ENCODE measurements at regions not wholly inside any gene's neighbourhood (a gene's known extent, or its start where the extent isn't known, plus 50 kb on each side); places are given as distances from the start of the nearest gene placed in this dataset.
A peak's percentile ranks its signal among the peaks of the same experiment; 100 is the strongest.

DNA sequence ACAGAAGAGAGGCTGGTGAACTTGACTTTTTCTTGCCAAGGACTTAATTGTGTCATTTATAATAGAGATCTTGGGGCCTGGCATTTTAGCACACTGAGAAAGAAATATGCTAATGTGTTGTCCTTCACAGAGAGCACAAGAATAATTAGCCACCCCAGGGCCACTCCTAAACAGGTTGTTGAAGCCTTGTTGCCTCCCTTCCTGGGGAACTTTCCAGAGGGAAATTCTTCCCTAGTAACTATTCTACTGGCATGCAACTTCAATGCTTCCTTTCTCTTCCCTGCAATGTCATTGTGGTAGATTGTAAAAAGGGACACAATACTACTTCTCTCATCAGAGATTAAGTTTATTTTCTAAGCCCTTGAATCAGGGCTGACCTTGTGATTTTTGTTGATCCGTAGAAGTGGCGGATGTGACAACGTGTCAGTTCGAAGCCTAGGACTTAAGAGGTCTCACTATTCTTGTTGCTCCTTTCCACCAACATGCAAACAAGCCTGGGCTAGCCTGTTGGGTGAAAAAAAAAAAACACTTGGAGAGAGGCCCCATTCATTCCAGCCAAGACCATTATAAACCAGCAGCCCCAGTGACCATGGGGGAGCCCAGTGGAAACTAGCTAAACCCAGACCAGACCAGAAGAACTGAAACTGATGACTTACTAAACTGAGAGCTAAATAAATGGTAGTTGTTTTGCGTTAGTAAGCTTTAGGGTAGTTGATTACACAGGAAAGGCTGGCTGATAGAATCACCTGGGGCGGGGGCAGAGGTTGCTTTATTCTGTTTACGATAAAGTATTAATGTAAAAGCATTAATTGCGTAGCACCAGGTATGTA lies 287.2 kb downstream of the SHQ1 start:
- H2BK5ac ChIP-seq (ENCODE audit: low read depth, low read length, poor library complexity, severe bottlenecking): no peak overlapping the region
- H4K5ac ChIP-seq (ENCODE audit: low read depth, low read length): no peak overlapping the region
- ATAC-seq (ENCODE audit: low read depth) (no peak), DNase-seq (no peak)
- no peaks in the 10 kb centered on the region for H3K36me3 ChIP-seq (ENCODE audit: control insufficient read depth, insufficient read depth, low read length)
- H3K9me3 ChIP-seq (ENCODE audit: control insufficient read depth, insufficient read depth, low read length): peaks cover 3% of the 10 kb centered on the region
- H2BK15ac ChIP-seq (ENCODE audit: low read depth, low read length): no peak overlapping the region
- WGBS, 2 experiments (ENCODE audit: extremely low coverage in 2 of 2, insufficient read length in 1 of 2): 78% methylated on average over 4 of the region's 8 CpGs; no CpG with 5 or more reads in 1 of the 2 experiments
- H4K91ac ChIP-seq (ENCODE audit: insufficient read depth, low read depth, low read length): no peak overlapping the region
- H3K4me3 ChIP-seq (ENCODE audit: insufficient read depth, low read depth, low read length): no peak overlapping the region
- H2AK9ac ChIP-seq (replicated peaks; ENCODE audit: low read depth, low read length, poor library complexity): no peak overlapping the region
- no peaks in the 10 kb centered on the region for H3K79me1 ChIP-seq (ENCODE audit: low read depth in 1 of 2, low read length in 2 of 2)
- dilution Hi-C loops (cut with HindIII; ENCODE audit: low sequenced_read_pairs, unreplicated experiment): no loop called here
- no peak overlapping the region for H3K4ac ChIP-seq (ENCODE audit: low read depth, low read length)
- H3K27ac ChIP-seq (ENCODE audit: insufficient read depth, low read length): no peak overlapping the region
- H4K20me1 ChIP-seq (ENCODE audit: insufficient read depth, low read length): no peaks in the 10 kb centered on the region
- no peak overlapping the region for H3K56ac ChIP-seq (ENCODE audit: extremely low read depth, insufficient read depth, low read length)
- intact Hi-C loops (cut with micrococcal nuclease): no loop called here
- ChIA-PET POLR2A (ENCODE audit: unreplicated experiment) (no interaction called here), CTCF (no interaction called here)
- H3K4me2 ChIP-seq (ENCODE audit: low read depth, low read length): no peak overlapping the region
- H2AFZ ChIP-seq (replicated peaks; ENCODE audit: low read length, poor library complexity): peak overlapping the region; percentile 36
- H3K9ac ChIP-seq (ENCODE audit: low read depth, low read length): no peak overlapping the region
- in situ Hi-C loops (cut with MboI; ENCODE audit: low sequenced_read_pairs): no loop called here
- H2BK20ac ChIP-seq (ENCODE audit: low read depth, low read length): no peak overlapping the region
- no peaks in the 10 kb centered on the region for H3K4me1 ChIP-seq (ENCODE audit: control insufficient read depth, insufficient read depth, low read length)
- no peaks in the 10 kb centered on the region for H3K9me1 ChIP-seq (ENCODE audit: insufficient read depth, low read length)
- H3K18ac ChIP-seq (ENCODE audit: low read depth, low read length): no peak overlapping the region
- H2AK5ac ChIP-seq (ENCODE audit: low read depth, low read length): no peak overlapping the region
- H3K14ac ChIP-seq (replicated peaks; ENCODE audit: low read depth, low read length): no peak overlapping the region
- BruUV-seq (replicated peaks): no TSS peak
- no peaks in the 10 kb centered on the region; the same call in none of the 2 replicates for H3K27me3 ChIP-seq (ENCODE audit: control insufficient read depth, insufficient read depth, low read length)
- TF ChIP-seq MAZ (IDR thresholded peaks at IDR 0.05; ENCODE audit: borderline replicate concordance, low read depth, low read length) (no peak), FOS (IDR thresholded peaks at IDR 0.05; ENCODE audit: low read depth, low read length) (no peak), NFE2L2 (IDR thresholded peaks at IDR 0.05; ENCODE audit: low read depth, low read length) (no peak), RCOR1 (IDR thresholded peaks at IDR 0.05; ENCODE audit: insufficient replicate concordance, low read length) (no peak), POLR2A (IDR thresholded peaks at IDR 0.05; ENCODE audit: low read depth, low read length) (no peak), RAD21 (IDR thresholded peaks at IDR 0.05; ENCODE audit: low read length) (no peak), SMC3 (IDR thresholded peaks at IDR 0.05; ENCODE audit: low read depth, low read length) (no peak), BHLHE40 (IDR thresholded peaks at IDR 0.05; ENCODE audit: low read depth, low read length) (no peak), MAFK (IDR thresholded peaks at IDR 0.05; ENCODE audit: low read depth, low read length) (no peak), RFX5 (IDR thresholded peaks at IDR 0.05; ENCODE audit: low read depth, low read length) (no peak), CEBPB (IDR thresholded peaks at IDR 0.05; ENCODE audit: low read depth, low read length) (no peak)
- TF ChIP-seq, protein P1, sequence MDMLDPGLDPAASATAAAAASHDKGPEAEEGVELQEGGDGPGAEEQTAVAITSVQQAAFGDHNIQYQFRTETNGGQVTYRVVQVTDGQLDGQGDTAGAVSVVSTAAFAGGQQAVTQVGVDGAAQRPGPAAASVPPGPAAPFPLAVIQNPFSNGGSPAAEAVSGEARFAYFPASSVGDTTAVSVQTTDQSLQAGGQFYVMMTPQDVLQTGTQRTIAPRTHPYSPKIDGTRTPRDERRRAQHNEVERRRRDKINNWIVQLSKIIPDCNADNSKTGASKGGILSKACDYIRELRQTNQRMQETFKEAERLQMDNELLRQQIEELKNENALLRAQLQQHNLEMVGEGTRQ (IDR thresholded peaks at IDR 0.05; ENCODE audit: low read depth, low read length): no peak
- TF ChIP-seq, protein P2, sequence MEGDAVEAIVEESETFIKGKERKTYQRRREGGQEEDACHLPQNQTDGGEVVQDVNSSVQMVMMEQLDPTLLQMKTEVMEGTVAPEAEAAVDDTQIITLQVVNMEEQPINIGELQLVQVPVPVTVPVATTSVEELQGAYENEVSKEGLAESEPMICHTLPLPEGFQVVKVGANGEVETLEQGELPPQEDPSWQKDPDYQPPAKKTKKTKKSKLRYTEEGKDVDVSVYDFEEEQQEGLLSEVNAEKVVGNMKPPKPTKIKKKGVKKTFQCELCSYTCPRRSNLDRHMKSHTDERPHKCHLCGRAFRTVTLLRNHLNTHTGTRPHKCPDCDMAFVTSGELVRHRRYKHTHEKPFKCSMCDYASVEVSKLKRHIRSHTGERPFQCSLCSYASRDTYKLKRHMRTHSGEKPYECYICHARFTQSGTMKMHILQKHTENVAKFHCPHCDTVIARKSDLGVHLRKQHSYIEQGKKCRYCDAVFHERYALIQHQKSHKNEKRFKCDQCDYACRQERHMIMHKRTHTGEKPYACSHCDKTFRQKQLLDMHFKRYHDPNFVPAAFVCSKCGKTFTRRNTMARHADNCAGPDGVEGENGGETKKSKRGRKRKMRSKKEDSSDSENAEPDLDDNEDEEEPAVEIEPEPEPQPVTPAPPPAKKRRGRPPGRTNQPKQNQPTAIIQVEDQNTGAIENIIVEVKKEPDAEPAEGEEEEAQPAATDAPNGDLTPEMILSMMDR (conservative IDR thresholded peaks at IDR 0.05; ENCODE audit: low read depth, low read length): no peak
- TF ChIP-seq, protein P3, sequence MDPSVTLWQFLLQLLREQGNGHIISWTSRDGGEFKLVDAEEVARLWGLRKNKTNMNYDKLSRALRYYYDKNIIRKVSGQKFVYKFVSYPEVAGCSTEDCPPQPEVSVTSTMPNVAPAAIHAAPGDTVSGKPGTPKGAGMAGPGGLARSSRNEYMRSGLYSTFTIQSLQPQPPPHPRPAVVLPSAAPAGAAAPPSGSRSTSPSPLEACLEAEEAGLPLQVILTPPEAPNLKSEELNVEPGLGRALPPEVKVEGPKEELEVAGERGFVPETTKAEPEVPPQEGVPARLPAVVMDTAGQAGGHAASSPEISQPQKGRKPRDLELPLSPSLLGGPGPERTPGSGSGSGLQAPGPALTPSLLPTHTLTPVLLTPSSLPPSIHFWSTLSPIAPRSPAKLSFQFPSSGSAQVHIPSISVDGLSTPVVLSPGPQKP (IDR thresholded peaks at IDR 0.05; ENCODE audit: borderline replicate concordance, low read depth, low read length): no peak
- no peak overlapping the region for H3K23ac ChIP-seq (ENCODE audit: low read depth, low read length)
- no peak overlapping the region for H2BK120ac ChIP-seq (ENCODE audit: low read depth, low read length)
- H4K8ac ChIP-seq (ENCODE audit: low read depth in 2 of 2, low read length in 2 of 2): no peak overlapping the region

All from IMR-90 (cell line).